LNCaP clone FGC (cell line): ENCODE measurements at regions not wholly inside any gene's neighbourhood (a gene's known extent, or its start where the extent isn't known, plus 50 kb on each side); places are given as distances from the start of the nearest gene placed in this dataset.

Source experiments
- DNase-seq: peaks from one replicate; pipeline ENCODE4 v3.0.0-alpha.2; 2011; ENCODE audit warnings: low read depth
- H3K4me3 ChIP-seq: 2 replicates; pipeline ENCODE4 v1.5.1; 2011; ENCODE audit warnings: mild to moderate bottlenecking, low read depth, low read length, control low read depth
- TF ChIP-seq, protein P1 (sequence below): IDR thresholded peaks from 2 replicates; pipeline ENCODE4 v1.5.1; 2012; ENCODE audit warnings: mild to moderate bottlenecking; ENCODE audit not compliant: control insufficient read depth, insufficient read depth; ENCODE audit errors: extremely low read depth

DNA sequence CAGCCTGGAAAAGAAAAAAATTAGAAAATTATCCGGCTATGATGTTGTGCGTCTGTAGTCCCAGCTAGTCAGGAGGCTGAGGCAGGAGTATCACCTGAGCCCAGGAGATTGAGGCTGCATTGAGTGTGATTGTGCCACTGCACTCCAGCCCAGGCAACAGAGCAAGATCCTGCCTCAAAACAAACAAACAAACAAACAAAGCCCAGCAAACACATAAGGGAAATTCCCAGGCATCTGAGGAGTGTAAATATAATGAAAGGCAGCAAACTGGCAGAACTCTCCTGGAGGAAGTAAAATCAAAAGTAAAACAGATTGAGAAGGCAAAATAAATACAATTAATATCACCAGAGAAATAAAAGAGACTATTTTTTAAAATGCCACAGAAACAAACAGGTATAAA is 84.5 kb upstream of the ITGB1 start:
- H3K4me3 ChIP-seq = no peak overlapping the region
- TF ChIP-seq, protein P1, sequence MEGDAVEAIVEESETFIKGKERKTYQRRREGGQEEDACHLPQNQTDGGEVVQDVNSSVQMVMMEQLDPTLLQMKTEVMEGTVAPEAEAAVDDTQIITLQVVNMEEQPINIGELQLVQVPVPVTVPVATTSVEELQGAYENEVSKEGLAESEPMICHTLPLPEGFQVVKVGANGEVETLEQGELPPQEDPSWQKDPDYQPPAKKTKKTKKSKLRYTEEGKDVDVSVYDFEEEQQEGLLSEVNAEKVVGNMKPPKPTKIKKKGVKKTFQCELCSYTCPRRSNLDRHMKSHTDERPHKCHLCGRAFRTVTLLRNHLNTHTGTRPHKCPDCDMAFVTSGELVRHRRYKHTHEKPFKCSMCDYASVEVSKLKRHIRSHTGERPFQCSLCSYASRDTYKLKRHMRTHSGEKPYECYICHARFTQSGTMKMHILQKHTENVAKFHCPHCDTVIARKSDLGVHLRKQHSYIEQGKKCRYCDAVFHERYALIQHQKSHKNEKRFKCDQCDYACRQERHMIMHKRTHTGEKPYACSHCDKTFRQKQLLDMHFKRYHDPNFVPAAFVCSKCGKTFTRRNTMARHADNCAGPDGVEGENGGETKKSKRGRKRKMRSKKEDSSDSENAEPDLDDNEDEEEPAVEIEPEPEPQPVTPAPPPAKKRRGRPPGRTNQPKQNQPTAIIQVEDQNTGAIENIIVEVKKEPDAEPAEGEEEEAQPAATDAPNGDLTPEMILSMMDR = no peak
- DNase-seq = no peak

DNA sequence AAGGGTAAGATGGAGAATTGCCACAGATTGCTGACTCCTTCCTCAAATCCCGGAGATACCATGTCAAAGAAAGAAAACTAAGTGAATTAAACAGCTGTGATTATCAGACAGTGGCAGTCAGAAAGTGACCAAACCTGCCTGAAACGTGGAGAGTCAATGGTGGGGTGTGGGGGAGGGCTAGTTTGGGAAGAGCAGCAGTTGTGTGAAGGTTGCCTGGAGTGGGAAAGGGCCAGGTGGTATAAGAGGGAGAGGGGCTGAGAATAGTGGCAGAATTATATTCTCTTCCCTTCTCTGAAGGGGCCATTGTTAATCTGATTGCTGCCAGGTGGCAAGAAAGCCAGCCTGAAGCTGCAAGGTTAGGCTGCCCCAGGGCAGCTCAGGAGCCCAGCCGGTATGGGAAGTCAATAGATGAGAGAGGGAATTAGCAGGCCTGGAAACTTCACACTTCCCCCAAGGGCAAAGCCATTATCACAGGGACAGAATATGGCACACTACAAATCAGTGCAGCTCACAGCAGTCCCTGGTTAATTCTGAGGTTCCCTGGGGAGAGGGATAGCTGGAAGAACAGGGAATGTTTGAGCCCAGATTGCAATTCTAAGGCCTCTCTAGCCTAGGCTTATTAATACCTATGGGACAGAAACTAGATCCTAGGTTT is 83.9 kb upstream of the ITGB1 start:
- TF ChIP-seq, protein P1 = no peak
- DNase-seq = no peak
- no peak overlapping the region for H3K4me3 ChIP-seq

DNA sequence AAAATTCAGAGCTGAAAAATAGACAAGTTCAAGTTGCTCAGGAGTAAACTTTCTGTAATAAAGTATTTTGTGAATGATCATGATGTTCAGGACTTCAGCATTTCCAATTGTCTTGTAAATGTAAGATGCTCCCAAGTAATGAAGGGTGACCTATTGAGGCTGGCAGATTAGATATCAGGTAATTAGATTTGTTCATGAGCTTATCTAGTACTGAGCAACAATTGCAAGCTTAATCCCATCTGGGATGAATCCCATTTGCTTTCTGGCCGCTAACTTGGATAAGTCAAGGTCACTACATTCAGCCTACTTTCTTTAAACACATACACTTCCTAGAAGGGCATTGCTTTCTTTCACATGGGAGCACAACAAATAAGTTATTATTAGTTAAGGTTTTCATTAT is 82.4 kb upstream of the ITGB1 start:
- H3K4me3 ChIP-seq = no peak overlapping the region
- TF ChIP-seq, protein P1 = no peak
- no peak for DNase-seq

DNA sequence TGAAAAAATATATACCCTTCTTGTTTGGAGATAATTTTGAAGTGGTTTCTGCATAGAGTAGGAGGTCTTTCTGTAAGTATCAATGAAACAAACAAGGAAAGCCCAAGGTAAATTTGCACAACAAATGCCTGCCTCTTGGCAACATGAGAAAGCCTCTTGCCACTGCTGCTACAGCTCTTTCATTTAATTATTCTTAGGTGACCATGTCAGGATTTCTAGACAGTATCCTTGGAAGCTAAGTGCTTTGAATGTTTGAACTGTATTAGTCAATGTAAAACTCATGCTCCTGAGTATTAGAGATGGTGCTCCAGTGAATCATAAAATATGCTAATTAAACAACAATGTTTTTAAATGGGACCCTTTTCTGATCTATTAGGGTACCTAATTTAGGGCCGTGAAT is 81.2 kb upstream of the ITGB1 start:
- no peak for DNase-seq
- TF ChIP-seq, protein P1 = no peak
- no peak overlapping the region for H3K4me3 ChIP-seq

DNA sequence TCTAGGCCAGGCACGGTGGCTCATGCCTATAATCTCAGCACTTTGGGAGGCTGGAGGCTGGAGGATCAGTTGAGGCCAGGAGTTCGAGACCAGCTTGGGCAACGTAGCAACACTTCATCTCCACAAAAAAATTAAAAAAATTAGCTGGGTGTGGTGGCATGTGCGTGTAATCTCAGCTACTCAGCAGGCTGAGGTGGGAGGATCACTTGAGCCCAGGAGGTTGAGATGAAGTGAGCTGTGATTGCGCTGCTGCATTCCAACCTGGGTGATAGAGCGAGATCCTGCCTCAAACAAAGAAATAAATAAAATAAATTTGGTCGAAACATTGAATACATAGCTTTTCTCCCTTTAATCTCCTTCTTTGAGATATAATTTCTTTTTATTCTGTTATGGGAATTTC is 80.6 kb upstream of the ITGB1 start:
- TF ChIP-seq, protein P1 = no peak
- DNase-seq = no peak
- no peak overlapping the region for H3K4me3 ChIP-seq

DNA sequence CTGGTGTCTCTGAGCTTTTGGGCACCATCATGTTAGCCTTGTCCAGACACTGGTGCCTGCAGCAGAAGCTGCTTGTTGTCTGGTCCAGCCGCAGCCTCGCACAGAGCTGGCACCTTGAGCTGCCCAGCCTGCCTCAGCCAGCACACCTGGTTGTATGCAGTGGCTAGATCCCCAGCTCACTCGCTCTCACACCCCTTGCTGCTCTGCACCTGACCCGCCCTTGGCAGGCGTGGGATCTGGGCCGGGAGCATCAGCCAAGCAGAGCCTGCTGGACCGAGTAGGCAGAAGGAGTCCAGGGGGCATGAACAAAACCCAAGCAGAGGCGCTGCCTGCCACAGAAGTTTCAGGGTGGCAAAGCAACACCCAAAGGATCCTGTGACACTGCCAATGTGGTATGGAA is 79.7 kb upstream of the ITGB1 start:
- no peak for DNase-seq
- H3K4me3 ChIP-seq = no peak overlapping the region
- TF ChIP-seq, protein P1 = no peak

DNA sequence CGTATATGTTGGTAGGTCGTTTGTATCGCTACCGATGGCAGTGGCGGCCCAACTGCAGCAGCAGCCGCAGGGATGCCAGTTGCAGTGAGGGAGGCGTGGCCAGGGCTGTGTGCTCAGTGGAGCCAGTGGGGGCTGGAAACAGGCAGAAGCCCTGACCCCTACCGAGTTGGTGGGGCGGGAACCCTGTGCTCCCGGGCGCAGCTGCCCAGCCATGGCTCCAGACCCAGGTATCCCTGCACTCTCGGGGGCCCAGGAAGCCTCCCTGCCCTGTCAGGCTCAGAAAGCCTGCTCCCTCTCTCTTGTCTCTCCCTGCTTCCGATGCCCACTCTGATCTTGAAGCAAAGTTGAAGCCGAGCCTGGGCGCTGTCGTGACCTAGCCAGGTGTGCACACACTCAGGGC is 78.6 kb upstream of the ITGB1 start:
- no peak for DNase-seq
- no peak overlapping the region for H3K4me3 ChIP-seq
- TF ChIP-seq, protein P1 = no peak
